ENCODE measurements at regions not wholly inside any gene's neighbourhood (a gene's known extent, or its start where the extent isn't known, plus 50 kb on each side); places are given as distances from the start of the nearest gene placed in this dataset.

- no peak for TF ChIP-seq CTCF (IDR thresholded peaks at IDR 0.05)
- no peak for TF ChIP-seq POLR2A (IDR thresholded peaks at IDR 0.05)
Measured at GRCh38 chr2:196459539-196459938, 180.0 kb upstream of the CCDC150 start.
